ENCODE measurements at regions not wholly inside any gene's neighbourhood (a gene's known extent, or its start where the extent isn't known, plus 50 kb on each side); places are given as distances from the start of the nearest gene placed in this dataset.
"Not testable (repeated sequence)": the region's sequence is repeated elsewhere in the genome, so short reads cannot be mapped to it uniquely, and the experiment has no call there.

GRCh38 chr10:2548071-2548470 lies 519.3 kb upstream of the PFKP start:
- Histone ChIP-seq H3K36me3 (ENCODE audit: insufficient read depth, low read length) (no peaks in the 10 kb centered on the region), H3K9me3 (ENCODE audit: control insufficient read depth in 1 of 2, insufficient read depth in 1 of 2, low read length in 2 of 2) (no peaks in the 10 kb centered on the region), H3K4me3 (ENCODE audit: low read length) (no peak overlapping the region), H3K27ac (ENCODE audit: low read depth in 1 of 2, low read length in 2 of 2) (no peak overlapping the region), H3K27me3 (ENCODE audit: control insufficient read depth in 1 of 2, insufficient read depth in 2 of 2, low read length in 2 of 2) (no peaks in the 10 kb centered on the region), H3K4me1 (ENCODE audit: insufficient read depth, low read length) (no peaks in the 10 kb centered on the region)
- POLR2A ChIA-PET: no interaction called here
- no peaks in the 10 kb centered on the region for H3K36me3 Mint-ChIP-seq (ENCODE audit: low read depth)
- DNase-seq (no peak), ATAC-seq (ENCODE audit: poor library complexity) (no peak)
- no peaks in the 10 kb centered on the region for H3K9me3 Mint-ChIP-seq
- CTCF ChIA-PET: no interaction called here
- intact Hi-C loops (cut with DNase I, micrococcal nuclease): no loop called here
- no peaks in the 10 kb centered on the region for H3K4me1 Mint-ChIP-seq (ENCODE audit: low read depth)
- no peaks in the 10 kb centered on the region for H3K27me3 Mint-ChIP-seq
- H3K27ac Mint-ChIP-seq: no peak overlapping the region
- no peak for TF ChIP-seq CTCF (IDR thresholded peaks at IDR 0.05)
- H3K4me3 Mint-ChIP-seq: no peak overlapping the region

- Mint-ChIP-seq H3K27me3 (no peaks in the 10 kb centered on the region), H3K27ac (no peak overlapping the region), H3K4me3 (no peak overlapping the region), H3K4me1 (ENCODE audit: low read depth) (no peaks in the 10 kb centered on the region), H3K36me3 (ENCODE audit: low read depth) (no peaks in the 10 kb centered on the region), H3K9me3 (no peaks in the 10 kb centered on the region)
- ChIA-PET CTCF (no interaction called here), POLR2A (no interaction called here)
- ATAC-seq (ENCODE audit: poor library complexity): no peak
- intact Hi-C loops (cut with DNase I, micrococcal nuclease): no loop called here
- TF ChIP-seq CTCF (IDR thresholded peaks at IDR 0.05): no peak
- no peaks in the 10 kb centered on the region for H3K36me3 ChIP-seq (ENCODE audit: insufficient read depth, low read length)
- no peaks in the 10 kb centered on the region for H3K27me3 ChIP-seq (ENCODE audit: control insufficient read depth in 1 of 2, insufficient read depth in 2 of 2, low read length in 2 of 2)
- H3K27ac ChIP-seq (ENCODE audit: low read depth in 1 of 2, low read length in 2 of 2): no peak overlapping the region
- no peaks in the 10 kb centered on the region for H3K4me1 ChIP-seq (ENCODE audit: insufficient read depth, low read length)
- H3K4me3 ChIP-seq (ENCODE audit: low read length): no peak overlapping the region
- DNase-seq: no peak
- no peaks in the 10 kb centered on the region for H3K9me3 ChIP-seq (ENCODE audit: control insufficient read depth in 1 of 2, insufficient read depth in 1 of 2, low read length in 2 of 2)
These were observed 519.7 kb upstream of the PFKP start for GRCh38 chr10:2547606-2548005.

- H3K4me1 Mint-ChIP-seq (ENCODE audit: low read depth); H3K9me3 ChIP-seq (ENCODE audit: control insufficient read depth in 1 of 2, insufficient read depth in 1 of 2, low read length in 2 of 2); H3K4me3 ChIP-seq (ENCODE audit: low read length); H3K27me3 ChIP-seq (ENCODE audit: control insufficient read depth in 1 of 2, insufficient read depth in 2 of 2, low read length in 2 of 2); H3K4me3 Mint-ChIP-seq; H3K9me3 Mint-ChIP-seq; DNase-seq; ATAC-seq (ENCODE audit: poor library complexity); CTCF ChIA-PET; H3K27ac ChIP-seq (ENCODE audit: low read depth in 1 of 2, low read length in 2 of 2); H3K27me3 Mint-ChIP-seq; H3K36me3 ChIP-seq (ENCODE audit: insufficient read depth, low read length); intact Hi-C loops (cut with DNase I, micrococcal nuclease); H3K4me1 ChIP-seq (ENCODE audit: insufficient read depth, low read length); H3K27ac Mint-ChIP-seq; POLR2A ChIA-PET; H3K36me3 Mint-ChIP-seq (ENCODE audit: low read depth): not testable (repeated sequence)
These were observed 520.5 kb upstream of the PFKP start for GRCh38 chr10:2546894-2547293.

- Histone ChIP-seq H3K4me3 (ENCODE audit: low read length) (no peak overlapping the region), H3K9me3 (ENCODE audit: control insufficient read depth in 1 of 2, insufficient read depth in 1 of 2, low read length in 2 of 2) (no peaks in the 10 kb centered on the region), H3K4me1 (ENCODE audit: insufficient read depth, low read length) (no peaks in the 10 kb centered on the region), H3K27ac (ENCODE audit: low read depth in 1 of 2, low read length in 2 of 2) (no peak overlapping the region), H3K27me3 (ENCODE audit: control insufficient read depth in 1 of 2, insufficient read depth in 2 of 2, low read length in 2 of 2) (no peaks in the 10 kb centered on the region), H3K36me3 (ENCODE audit: insufficient read depth, low read length) (no peaks in the 10 kb centered on the region)
- no peak for DNase-seq
- Mint-ChIP-seq H3K4me1 (ENCODE audit: low read depth) (peaks cover 6% of the 10 kb centered on the region), H3K27me3 (no peaks in the 10 kb centered on the region), H3K27ac (no peak overlapping the region), H3K4me3 (no peak overlapping the region), H3K9me3 (no peaks in the 10 kb centered on the region), H3K36me3 (ENCODE audit: low read depth) (no peaks in the 10 kb centered on the region)
- no peak for TF ChIP-seq CTCF (IDR thresholded peaks at IDR 0.05)
- ATAC-seq (ENCODE audit: poor library complexity): no peak
- POLR2A ChIA-PET: no interaction called here
- intact Hi-C loops (cut with DNase I, micrococcal nuclease): no loop called here
- CTCF ChIA-PET: no interaction called here
These were observed 523.4 kb upstream of the PFKP start for GRCh38 chr10:2543974-2544373.
